ENCODE measurements at regions not wholly inside any gene's neighbourhood (a gene's known extent, or its start where the extent isn't known, plus 50 kb on each side); places are given as distances from the start of the nearest gene placed in this dataset.

GRCh38 chr3:16658004-16658924, 53.0 kb upstream of the DAZL start:
- peak; percentile 19 for DNase-seq (ENCODE audit: low read depth)

DNA sequence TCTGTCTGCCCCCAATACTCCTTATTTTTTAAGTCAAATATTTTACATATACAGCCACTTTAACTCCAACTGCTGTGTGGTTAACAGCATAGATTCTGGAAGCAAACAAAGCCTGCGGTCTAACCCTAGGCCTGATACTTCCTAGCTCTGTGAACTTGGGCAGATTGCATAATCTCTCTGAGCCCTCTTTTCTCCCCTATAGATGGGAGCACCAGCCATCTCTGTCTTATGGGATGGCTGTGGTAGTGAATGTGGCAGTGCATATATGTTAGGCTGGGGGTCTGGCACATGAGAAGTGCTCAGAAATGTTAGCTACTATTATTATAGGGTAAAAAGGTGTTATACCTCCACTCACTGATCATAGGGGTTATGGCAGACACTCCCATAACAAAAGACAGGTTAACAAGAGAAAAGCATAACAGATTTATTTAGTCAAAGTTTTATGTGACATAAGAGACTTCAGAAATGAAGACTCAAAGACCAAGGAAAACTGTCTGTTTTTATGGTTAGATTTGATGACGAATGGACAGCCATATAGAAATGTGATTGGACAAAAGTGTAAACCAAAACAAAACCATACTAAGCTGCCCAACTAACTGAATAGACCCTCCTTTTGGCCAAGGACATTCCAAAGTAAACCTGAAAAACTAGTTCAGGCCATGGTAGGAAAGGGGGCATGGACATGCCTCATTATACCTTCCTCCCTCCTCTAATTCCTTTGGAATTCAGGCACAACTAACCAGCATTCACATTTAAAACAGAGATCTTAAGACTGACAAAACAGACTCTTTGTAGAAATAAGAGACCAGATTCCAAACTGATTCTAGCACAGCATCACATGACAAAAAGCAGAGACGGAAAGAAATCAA, 53.9 kb upstream of the DAZL start:
- DNase-seq (ENCODE audit: low read depth): no peak

GRCh38 chr3:16663854-16664712, 58.9 kb upstream of the DAZL start:
- DNase-seq (ENCODE audit: low read depth): no peak

GRCh38 chr3:16665282-16665741, 60.1 kb upstream of the DAZL start:
- DNase-seq (ENCODE audit: low read depth): peak; percentile 60

- peak; percentile 45 for DNase-seq (ENCODE audit: low read depth)
Observed at GRCh38 chr3:16666206-16666605, 61.0 kb upstream of the DAZL start.

GRCh38 chr3:16667633-16668032, 62.4 kb upstream of the DAZL start:
- peak; percentile 42 for DNase-seq (ENCODE audit: low read depth)

GRCh38 chr3:16668776-16669545, 63.7 kb upstream of the DAZL start:
- no peak for DNase-seq (ENCODE audit: low read depth)

GRCh38 chr3:16670191-16670590, 65.0 kb upstream of the DAZL start:
- DNase-seq (ENCODE audit: low read depth): no peak

- no peak for DNase-seq (ENCODE audit: low read depth)
Observed at GRCh38 chr3:16671690-16672089, 66.5 kb upstream of the DAZL start.

GRCh38 chr3:16673530-16673929, 68.3 kb upstream of the DAZL start:
- no peak for DNase-seq (ENCODE audit: low read depth)

DNA sequence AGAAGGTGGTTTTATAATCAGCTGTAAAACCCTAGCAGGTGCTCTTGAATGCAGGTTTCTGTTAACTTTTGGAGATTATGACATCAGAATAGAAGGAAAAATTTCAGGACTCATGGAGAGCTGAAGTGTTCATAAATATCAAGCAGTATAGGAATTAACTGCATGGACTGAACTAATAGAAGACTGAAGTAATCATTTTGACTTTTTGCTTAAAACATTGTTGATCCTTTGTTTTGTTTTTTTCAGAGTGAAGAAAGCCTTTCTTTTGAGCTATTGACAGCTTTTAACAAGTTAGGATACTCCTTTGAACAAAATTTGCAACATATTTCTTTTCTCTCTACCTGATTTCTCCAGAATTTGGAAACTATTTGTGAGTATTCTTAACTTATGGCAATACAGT, 70.6 kb upstream of the DAZL start:
- DNase-seq (ENCODE audit: low read depth): no peak

GRCh38 chr3:16686679-16687078, 81.5 kb upstream of the DAZL start:
- DNase-seq (ENCODE audit: low read depth): no peak

GRCh38 chr3:16687221-16687620, 82.0 kb upstream of the DAZL start:
- DNase-seq (ENCODE audit: low read depth): no peak

DNA sequence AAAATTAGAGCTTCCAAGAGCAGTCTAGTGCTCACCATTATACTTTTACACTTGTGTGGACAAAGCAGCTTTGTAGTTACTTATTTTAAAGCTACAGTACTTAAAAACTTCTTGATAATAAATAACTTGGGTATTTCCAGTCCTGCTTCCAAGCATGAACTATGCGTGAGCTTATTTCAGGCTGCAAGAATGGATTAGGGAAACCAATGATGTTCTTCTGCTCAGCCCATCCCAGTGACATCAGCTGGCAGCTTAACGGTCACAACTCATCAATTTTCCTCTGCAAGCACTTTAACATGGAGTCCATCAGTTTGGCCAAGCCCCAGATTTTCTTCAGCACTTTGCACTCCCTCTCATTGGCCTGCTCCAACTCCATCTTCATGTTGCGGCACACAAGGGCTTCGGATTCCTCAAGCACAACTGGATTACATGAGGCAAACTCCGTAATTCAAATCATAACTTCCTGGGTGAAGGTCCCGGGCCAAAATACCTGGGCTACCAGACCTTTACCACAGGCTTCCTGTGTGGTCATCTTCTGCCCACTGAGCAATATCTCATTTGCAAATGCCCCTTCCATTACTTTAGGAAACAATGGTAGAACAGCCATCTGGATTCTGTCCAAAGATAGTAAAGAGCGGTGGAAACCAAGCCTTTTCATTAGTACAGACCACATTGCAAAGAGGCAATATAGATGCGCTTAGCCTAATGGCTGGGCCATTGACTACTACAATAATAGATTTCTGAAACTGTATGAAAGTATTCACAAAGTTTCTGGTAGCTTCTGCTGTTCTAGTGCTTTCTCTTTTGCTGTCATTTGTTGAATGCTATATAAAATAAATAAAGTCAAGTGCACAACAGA, 87.5 kb upstream of the DAZL start:
- no peak for DNase-seq (ENCODE audit: low read depth)

DNA sequence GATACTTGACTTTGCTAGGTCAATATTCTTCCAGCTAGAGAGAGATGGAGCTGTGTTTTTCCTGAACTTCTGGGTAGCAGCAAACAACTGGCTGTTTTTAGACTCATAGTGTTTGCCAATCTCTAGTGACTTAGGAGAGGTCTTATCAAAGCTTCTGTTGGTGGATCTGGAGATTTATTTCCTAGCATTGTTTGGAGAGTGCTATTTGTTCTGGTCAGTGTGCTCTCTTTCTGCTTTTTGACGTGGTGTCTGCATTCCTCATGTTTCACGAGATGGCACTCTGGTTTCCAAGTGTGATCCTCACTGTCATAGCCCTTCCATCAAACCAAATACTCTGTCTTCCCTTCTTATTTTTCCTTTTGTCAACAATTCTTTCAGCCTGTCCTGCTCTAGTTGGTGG, 88.6 kb upstream of the DAZL start:
- no peak for DNase-seq (ENCODE audit: low read depth)

DNA sequence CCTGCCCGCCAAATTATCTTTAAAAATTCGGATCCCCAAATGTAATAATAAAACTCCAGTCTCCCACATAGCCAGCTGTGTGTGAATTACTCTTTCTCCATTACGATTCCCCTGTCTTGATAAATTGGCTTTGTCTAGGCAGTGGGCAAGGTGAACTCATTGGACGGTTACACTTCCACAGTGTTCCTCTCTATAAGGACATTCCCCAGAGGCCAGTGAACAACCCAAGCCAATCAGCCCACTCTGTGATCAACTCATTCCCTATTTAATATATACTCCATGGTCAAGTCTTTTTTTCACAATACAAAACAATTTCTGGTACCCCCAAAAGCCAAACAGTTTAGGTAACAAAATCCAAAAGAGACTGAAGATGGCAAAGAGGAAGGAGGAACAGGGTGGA, 90.5 kb upstream of the DAZL start:
- DNase-seq (ENCODE audit: low read depth): no peak

DNA sequence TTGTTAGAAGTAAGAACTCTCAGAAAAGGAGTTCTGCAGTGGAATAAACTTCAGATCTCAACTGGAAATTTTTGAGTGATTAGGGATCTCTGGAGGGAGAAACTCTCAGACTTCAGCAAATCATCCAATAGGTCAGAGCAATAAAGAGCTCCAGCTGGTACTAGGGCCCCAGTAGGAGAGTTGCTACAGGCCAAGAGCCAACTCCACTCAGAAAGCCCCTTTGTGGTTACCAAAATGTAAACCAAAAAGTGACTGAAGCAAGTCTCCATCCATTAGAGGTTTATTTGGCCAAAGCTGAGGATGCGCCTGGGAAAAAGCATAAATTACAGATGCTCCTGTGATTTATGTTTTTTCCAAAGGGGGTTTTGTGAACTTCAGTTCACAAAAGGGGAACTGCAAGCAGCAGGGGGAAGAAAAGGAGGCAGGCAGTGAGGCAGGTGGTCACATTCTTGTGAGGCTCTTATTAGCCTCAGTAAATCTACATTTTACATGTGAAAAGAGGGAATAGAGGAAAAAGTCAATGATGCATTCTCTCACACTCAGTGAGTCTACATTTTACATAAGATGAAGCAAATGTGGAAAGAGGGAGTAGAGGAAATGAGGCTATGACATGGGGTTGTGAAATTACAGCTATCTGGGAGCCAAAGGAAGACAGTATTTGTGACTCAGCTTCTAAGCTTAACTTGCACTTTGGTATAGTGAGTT, 92.4 kb upstream of the DAZL start:
- DNase-seq (ENCODE audit: low read depth): peak; percentile 54

GRCh38 chr3:16700651-16701050, 95.4 kb upstream of the DAZL start:
- DNase-seq (ENCODE audit: low read depth): no peak

- no peak for DNase-seq (ENCODE audit: low read depth)
Observed at GRCh38 chr3:16704941-16705340, 99.7 kb upstream of the DAZL start.

GRCh38 chr3:16707260-16707659, 102.0 kb upstream of the DAZL start:
- no peak for DNase-seq (ENCODE audit: low read depth)

Measured in EH (cell line).